GM18873 (cell line): ENCODE measurements at regions not wholly inside any gene's neighbourhood (a gene's known extent, or its start where the extent isn't known, plus 50 kb on each side); places are given as distances from the start of the nearest gene placed in this dataset.

ENCODE experiments used
- ATAC-seq: cut with Tn5 transposase; IDR thresholded peaks from one replicate; pipeline ENCODE4 v1.9.1; 2021; ENCODE audit warnings: mild to moderate bottlenecking, moderate library complexity, moderate number of reproducible peaks; ENCODE audit not compliant: unreplicated experiment, low FRiP score

DNA sequence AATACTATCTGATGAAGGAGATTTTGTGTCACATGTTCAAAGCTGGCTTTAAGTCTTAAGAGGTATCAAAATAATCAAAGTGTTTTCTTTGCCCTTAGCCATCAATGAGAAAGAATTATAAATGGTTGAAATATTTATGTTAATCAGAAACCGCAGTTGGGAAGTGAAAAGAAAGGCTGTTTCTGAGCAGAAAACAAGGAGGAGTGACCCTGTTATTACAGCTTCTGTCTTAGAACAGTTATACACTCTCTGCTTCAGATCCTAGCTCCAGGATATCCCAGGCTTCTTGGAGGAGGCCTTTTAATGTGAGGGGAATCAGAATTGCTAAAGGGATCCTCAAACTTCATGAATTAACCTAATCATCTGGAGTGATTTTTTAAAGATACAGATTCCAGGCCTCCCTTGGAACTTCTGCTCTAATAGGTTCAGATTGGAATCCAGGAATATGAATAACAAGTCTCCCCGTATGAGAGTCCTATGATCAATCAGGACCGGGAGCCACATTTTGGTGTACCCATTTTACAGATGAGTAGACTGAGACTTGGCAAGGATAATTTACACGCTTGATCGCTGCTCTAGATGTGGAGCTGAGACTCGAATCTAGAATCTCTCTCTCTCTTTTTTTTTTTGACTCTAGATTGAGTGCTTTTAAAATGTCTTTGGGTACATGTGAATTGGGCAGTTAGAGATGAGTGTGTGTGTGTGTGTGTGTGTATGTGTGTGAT is 50.8 kb upstream of the JAG1 start:
- no peak for ATAC-seq

DNA sequence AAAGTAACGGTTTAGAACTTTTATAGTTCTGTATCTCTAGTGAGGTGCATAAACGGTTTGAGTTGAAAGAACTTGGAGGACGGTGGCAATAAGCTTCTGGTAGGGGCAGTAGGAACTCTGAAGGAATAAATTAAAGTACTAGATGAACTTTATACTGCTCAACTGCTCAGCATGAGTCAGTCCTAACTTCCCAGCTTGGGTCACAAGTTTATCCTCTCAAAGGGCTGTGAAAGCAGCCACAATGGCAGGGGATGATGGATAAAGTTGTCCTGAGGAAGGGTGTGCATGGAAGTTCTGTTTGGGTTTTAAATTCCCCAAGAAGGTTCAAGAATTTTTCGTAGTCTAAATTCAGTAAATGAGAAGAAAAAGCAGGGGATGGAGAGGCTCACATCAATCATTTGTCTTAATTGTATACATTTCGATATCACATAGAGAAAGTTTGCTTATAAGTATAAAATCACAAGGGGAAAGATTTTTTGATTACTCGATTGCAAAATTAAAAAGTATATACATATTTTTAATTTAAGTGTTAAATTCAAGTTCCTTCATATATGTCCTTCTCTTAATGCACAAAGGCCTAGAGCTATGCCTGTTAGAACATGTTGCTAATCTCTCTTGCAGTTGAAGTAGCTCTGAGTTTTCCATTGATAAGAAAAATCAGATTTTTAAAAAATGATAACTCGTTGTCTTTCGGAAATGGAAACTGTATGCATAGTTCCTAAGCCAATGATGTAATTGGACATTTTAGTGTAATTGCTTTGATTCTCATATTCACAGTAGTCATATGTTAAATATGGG is 55.3 kb upstream of the JAG1 start:
- no peak for ATAC-seq

GRCh38 chr20:10729785-10730184 is 56.0 kb upstream of the JAG1 start:
- no peak for ATAC-seq

DNA sequence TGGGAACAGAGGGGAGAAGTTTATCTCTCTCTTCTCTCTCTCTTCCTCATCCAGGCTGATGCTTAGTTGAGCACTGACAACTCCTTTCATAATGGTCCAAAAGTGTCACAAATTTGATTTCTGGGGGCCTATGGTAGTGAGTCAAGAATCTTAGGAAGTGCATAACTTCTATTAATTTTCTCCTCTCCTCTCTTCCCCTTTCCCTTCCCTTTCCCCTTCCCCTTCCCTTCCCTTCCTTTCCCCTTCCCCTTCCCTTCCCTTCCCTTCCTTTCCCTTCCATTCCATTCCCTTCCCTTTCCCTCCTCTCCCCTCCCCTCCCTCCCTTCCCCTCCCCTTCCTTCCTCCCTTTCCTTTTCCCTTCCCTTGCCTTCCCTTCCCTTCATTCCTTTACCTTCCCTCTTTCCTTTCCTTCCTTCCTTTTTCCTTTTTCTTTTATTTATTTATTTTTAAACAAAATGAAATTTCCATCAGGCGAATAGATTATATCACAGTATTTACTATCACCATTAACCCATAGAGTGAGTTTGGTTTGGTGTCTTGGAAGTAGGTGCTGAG is 56.9 kb upstream of the JAG1 start:
- no peak for ATAC-seq

DNA sequence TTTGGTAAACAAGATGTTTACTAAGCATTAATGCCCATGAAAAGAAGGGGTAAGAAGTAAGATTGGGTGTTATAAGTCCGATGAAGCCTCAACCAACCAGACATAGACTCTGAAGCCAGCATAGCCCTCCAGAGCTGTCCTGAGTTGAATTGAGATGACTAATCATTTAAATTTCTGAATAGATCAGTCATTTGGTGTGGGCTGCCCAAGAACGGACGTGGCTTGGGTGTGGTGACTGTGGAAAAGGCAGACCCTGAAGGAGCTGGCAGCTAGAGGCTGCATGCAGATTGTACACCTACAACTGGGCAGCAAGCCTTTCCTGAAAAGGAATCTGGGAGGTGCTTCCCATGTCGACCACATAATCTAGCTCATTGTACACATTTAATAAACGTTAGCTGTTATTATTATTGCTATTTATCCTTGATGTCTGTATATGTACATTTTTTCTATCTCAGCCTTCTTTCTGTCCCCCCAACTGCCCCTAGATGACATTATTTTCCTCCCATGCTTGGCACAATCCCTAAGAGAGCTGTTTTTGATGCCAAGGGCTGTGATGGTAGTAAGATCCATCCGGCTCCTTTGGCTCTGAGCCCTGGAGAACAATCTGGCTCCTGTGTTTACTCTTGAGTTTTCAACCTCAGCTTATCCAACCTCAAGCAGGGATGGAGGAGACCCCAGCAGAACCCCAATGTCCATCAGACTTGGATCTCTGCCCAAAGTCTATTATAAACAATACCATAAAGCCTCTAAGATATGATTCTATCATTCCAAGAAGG is 57.6 kb upstream of the JAG1 start:
- no peak for ATAC-seq

GRCh38 chr20:10733122-10733521 is 59.3 kb upstream of the JAG1 start:
- no peak for ATAC-seq

DNA sequence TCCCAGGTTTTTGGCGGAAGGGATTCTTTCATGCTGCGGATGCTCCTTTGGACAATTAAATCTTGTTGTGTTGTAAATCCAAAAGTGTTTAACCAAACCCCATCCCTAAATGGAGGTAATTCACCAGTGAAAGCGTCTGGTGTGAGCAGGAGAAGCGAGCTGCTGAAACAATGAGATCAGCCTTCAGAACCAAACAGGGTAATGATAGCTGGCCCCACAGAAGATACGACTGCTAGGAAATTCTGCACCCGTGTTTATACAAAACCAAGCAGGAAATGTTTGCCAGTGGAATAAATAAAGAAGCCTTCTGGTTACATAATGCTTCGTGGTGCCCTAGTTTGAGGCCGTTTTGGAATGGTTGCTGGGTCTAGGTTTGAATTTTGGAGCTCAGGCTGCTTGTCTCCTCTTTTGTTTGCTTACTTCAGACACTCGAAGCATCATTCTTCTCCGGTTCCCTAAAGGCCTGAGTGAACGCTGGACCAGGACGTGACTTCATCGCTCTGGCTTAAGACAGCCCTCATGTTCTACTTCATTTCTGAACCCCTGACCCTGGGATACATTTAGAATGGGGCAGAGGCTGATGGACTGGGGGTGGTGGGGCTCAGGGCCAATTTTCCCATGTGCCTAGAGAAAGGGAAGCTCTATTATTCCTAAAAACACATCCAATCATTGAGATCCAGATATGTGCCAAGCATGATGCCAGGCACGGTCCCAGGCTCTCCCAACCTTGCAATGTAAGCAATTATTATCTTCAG is 61.6 kb upstream of the JAG1 start:
- ATAC-seq: no peak

- no peak for ATAC-seq
Measured at GRCh38 chr20:10739134-10739533, 65.3 kb upstream of the JAG1 start.

DNA sequence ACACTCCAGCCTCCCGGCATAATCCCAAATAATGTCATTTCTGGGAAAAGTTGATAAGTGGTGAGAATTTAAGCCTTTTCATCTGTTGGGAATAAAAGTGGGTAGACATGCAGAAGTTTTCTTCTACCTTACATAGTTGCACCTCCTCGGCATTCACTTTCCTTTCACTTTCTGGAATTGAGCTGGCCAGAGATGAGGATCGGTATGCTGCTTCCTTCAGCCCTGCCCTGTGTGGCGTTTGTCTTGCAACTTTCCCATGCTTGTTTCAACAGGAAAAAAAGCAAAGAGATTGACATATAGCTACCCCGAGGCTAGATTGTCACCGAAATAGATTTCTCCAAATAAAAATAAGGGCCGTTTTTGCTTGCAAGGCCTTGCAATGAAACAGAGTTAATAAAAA is 65.8 kb upstream of the JAG1 start:
- ATAC-seq: no peak

GRCh38 chr20:10741060-10741459 is 67.3 kb upstream of the JAG1 start:
- ATAC-seq: no peak

DNA sequence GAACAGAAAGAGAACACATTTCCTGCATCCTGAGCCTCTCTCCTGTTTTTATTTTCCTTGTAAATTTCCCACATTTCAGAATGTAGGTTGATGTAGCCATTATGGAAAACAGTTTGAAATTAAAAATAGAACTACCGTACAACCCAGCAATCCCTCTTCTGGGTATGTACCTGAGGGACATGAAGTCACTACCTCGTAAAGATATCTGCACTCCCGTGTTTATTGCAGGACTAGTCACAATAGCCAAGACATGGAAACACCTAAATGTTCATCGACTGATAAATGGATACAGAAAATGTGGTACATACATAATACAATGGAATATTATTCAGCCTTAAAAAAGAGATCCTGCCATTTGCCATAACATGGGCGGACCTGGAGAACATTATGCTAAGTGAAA is 72.0 kb upstream of the JAG1 start:
- ATAC-seq: no peak

GRCh38 chr20:10747019-10747418 is 73.2 kb upstream of the JAG1 start:
- no peak for ATAC-seq

DNA sequence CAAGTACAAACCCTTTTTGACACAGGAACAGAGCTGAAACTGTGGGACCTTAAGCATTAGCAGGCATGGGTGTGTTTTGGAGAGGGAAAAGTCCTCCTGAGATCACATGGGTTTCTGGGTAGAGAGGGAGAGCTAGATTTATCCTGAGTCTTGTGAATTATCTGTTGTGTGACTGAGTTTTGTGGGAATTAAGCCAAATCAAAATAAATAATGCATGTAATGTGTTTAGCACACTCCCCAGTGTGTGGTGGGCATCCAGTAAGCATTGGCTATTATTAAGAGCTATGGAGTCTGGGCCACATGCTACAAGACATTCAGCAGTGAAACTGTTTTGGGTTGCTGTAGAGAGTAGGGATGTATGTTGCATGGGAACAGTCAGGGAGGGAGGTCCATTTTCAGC is 75.3 kb upstream of the JAG1 start:
- no peak for ATAC-seq

GRCh38 chr20:10752206-10752605 is 78.4 kb upstream of the JAG1 start:
- ATAC-seq: no peak

- ATAC-seq: no peak
Measured at GRCh38 chr20:10754824-10755223, 81.0 kb upstream of the JAG1 start.

- ATAC-seq: no peak
Measured at GRCh38 chr20:10758446-10758845, 84.6 kb upstream of the JAG1 start.

DNA sequence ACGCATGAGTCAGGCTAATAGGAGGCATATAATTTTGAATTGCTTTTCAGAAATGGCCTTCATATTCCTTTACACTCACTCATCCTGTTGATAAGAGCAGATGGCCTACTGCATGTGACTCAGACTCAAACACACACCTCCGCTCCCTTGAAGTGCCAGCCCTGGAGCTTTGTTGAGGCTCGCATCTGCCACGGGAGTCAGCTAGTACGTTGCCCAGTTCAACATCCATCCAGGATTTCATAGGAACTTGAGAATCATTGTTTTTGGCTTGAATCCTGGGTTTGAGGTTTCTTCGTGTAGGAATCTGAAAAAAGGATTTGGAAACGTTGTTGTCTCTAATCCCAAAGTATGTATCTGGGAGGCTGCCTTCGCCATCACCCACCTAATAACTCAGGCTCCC is 87.4 kb upstream of the JAG1 start:
- no peak for ATAC-seq

GRCh38 chr20:10761786-10762185 is 88.0 kb upstream of the JAG1 start:
- ATAC-seq: no peak

DNA sequence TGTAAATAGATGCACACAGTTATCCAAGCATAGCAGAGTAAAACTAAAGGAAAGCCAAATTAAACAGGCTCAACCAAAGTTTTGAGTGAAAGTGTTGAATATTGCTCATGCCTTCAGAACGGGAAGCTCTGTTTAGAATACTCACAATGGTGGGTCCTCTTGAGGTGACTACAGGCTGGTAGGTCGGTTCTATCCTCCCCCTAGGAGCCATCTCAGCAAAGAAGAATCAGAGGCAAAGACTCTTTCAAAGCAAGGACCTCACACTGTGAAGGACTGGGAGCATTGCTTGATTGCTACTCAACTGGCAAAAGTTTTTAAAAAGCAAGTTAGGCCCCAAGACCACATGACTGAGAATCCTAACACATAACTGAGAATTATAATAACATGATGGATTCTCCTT is 88.4 kb upstream of the JAG1 start:
- ATAC-seq: no peak

GRCh38 chr20:10763112-10763511 is 89.3 kb upstream of the JAG1 start:
- ATAC-seq: no peak
